ENCODE measurements at regions not wholly inside any gene's neighbourhood (a gene's known extent, or its start where the extent isn't known, plus 50 kb on each side); places are given as distances from the start of the nearest gene placed in this dataset.

GRCh38 chr6:147711476-147711875, 203.0 kb downstream of the SAMD5 start:
- TF ChIP-seq POLR2A (IDR thresholded peaks at IDR 0.05) = no peak
- TF ChIP-seq CTCF (IDR thresholded peaks at IDR 0.05) = no peak

Data from body of pancreas (tissue), 4 donors.